22Rv1 (cell line): ENCODE measurements at regions not wholly inside any gene's neighbourhood (a gene's known extent, or its start where the extent isn't known, plus 50 kb on each side); places are given as distances from the start of the nearest gene placed in this dataset.

ENCODE experiments used
- CTCF ChIP-seq: fragments of 450-650 bp; IDR thresholded peaks from 2 replicates; pipeline ENCODE4 v1.5.1; 2017; ENCODE audit warnings: mild to moderate bottlenecking
- ZFX ChIP-seq: fragments of 450-650 bp; IDR thresholded peaks from 2 replicates; pipeline ENCODE4 v1.6.1; 2017; ENCODE audit warnings: antibody characterized with exemption, borderline replicate concordance

DNA sequence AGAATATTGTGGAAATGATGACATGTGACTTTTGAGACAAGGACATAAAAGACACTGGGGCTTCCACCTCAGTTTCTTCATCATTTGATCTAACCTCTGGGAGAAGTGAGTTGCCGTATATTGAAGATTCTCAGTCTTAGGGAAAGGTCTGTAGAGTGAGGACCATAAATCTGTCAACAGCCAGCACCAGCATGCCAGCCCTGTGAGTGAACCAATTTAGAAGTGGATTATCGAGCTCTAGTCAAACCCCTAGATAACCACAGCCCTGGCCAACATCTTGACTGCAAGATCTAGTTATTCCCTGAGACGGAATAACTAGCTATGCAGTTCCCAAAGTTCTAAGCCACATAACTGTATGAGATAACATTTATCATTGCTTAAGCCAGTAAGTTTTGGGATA, 108.8 kb upstream of the PTPRR start:
- TF ChIP-seq CTCF = no peak
- no peak for TF ChIP-seq ZFX
